C4-2B (cell line): ENCODE measurements at regions not wholly inside any gene's neighbourhood (a gene's known extent, or its start where the extent isn't known, plus 50 kb on each side); places are given as distances from the start of the nearest gene placed in this dataset.

Source experiments
- ZFX ChIP-seq: fragments of 450-650 bp; IDR thresholded peaks from 2 replicates; pipeline ENCODE4 v1.6.1; 2017
- TF ChIP-seq, protein P1 (sequence below): fragments of 450-650 bp; conservative IDR thresholded peaks from 2 replicates; pipeline ENCODE4 v1.5.1; 2017; ENCODE audit warnings: mild to moderate bottlenecking

GRCh38 chr11:98183034-98183433 is 837.7 kb upstream of the CNTN5 start:
- TF ChIP-seq, protein P1, sequence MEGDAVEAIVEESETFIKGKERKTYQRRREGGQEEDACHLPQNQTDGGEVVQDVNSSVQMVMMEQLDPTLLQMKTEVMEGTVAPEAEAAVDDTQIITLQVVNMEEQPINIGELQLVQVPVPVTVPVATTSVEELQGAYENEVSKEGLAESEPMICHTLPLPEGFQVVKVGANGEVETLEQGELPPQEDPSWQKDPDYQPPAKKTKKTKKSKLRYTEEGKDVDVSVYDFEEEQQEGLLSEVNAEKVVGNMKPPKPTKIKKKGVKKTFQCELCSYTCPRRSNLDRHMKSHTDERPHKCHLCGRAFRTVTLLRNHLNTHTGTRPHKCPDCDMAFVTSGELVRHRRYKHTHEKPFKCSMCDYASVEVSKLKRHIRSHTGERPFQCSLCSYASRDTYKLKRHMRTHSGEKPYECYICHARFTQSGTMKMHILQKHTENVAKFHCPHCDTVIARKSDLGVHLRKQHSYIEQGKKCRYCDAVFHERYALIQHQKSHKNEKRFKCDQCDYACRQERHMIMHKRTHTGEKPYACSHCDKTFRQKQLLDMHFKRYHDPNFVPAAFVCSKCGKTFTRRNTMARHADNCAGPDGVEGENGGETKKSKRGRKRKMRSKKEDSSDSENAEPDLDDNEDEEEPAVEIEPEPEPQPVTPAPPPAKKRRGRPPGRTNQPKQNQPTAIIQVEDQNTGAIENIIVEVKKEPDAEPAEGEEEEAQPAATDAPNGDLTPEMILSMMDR = no peak
- TF ChIP-seq ZFX = no peak
